HEK293 (cell line): ENCODE measurements at regions not wholly inside any gene's neighbourhood (a gene's known extent, or its start where the extent isn't known, plus 50 kb on each side); places are given as distances from the start of the nearest gene placed in this dataset.

Source experiments
- CTCF ChIA-PET: fragments of 350-600 bp; formaldehyde crosslinking; extraction: SDS; loops from one replicate; lab custom pipeline; 2021; ENCODE audit warnings: antibody characterized with exemption; lab: Yijun Ruan, JAX
- POLR2A ChIA-PET: fragments of 300-600 bp; formaldehyde crosslinking; extraction: SDS; loops from one replicate; lab custom pipeline; 2020; ENCODE audit warnings: antibody characterized with exemption, inconsistent platforms; lab: Yijun Ruan, JAX
- H3K27ac ChIP-seq: fragments of 200-500 bp; sonication (Bioruptor generic); 2 replicates; pipeline ENCODE4 v1.5.1; 2014; ENCODE audit warnings: low read depth, low read length, control low read depth, inconsistent platforms; ENCODE audit errors: extremely low read depth
- H3K36me3 ChIP-seq, 2 experiments: fragments of 200-500 bp in 1 of 2; sonication (Bioruptor generic) in 1 of 2; 1 replicate in 1 of 2; 2 replicates in 1 of 2; pipeline ENCODE4 v1.5.1; 2014 to 2017; ENCODE audit warnings: inconsistent platforms in 2 of 2, low read length in 2 of 2; ENCODE audit not compliant: control insufficient read depth in 2 of 2, insufficient read depth in 1 of 2
- H3K4me1 ChIP-seq: fragments of 200-500 bp; sonication (Bioruptor generic); 2 replicates; pipeline ENCODE4 v1.5.1; 2014; ENCODE audit warnings: mild to moderate bottlenecking, low read length, inconsistent platforms; ENCODE audit not compliant: control insufficient read depth, insufficient read depth
- H3K4me3 ChIP-seq: 2 replicates; pipeline ENCODE4 v1.5.1; 2011; ENCODE audit warnings: low read depth, mild to moderate bottlenecking, control low read depth, low read length, moderate library complexity
- H3K9me3 ChIP-seq: fragments of 200-500 bp; sonication (Bioruptor generic); 2 replicates; pipeline ENCODE4 v1.5.1; 2014; ENCODE audit warnings: low read depth, low read length, inconsistent platforms; ENCODE audit not compliant: control insufficient read depth, insufficient read depth
- BCL11B ChIP-seq: fragments of 450-650 bp; formaldehyde crosslinking; IDR thresholded peaks from 2 replicates; pipeline ENCODE4 v1.5.1; 2016; ENCODE audit warnings: low read depth, missing biosample characterization, missing genetic modification characterization
- GFI1B ChIP-seq: fragments of 450-650 bp; formaldehyde crosslinking; IDR thresholded peaks from 2 replicates; pipeline ENCODE4 v1.5.1; 2016; ENCODE audit warnings: missing biosample characterization, missing genetic modification characterization
- SP7 ChIP-seq: fragments of 450-650 bp; formaldehyde crosslinking; IDR thresholded peaks from 2 replicates; pipeline ENCODE4 v1.5.1; 2016; ENCODE audit warnings: missing biosample characterization, missing genetic modification characterization
- ZBTB21 ChIP-seq: fragments of 450-650 bp; formaldehyde crosslinking; IDR thresholded peaks from 2 replicates; pipeline ENCODE4 v1.5.1; 2017; ENCODE audit warnings: missing biosample characterization, missing genetic modification characterization
- ZBTB8A ChIP-seq: fragments of 450-650 bp; formaldehyde crosslinking; IDR thresholded peaks from 2 replicates; pipeline ENCODE4 v1.5.1; 2016; ENCODE audit warnings: missing biosample characterization, missing genetic modification characterization
- ZNF114 ChIP-seq: fragments of 450-650 bp; formaldehyde crosslinking; IDR thresholded peaks from 2 replicates; pipeline ENCODE4 v1.5.0; 2017; ENCODE audit warnings: missing biosample characterization, missing genetic modification characterization
- ZNF157 ChIP-seq: fragments of 450-650 bp; formaldehyde crosslinking; IDR thresholded peaks from 2 replicates; pipeline ENCODE4 v1.5.1; 2016; ENCODE audit warnings: missing biosample characterization, missing genetic modification characterization
- ZNF274 ChIP-seq, 2 experiments: fragments of 200-500 bp in 1 of 2; fragments of 450-650 bp in 1 of 2; sonication (Bioruptor generic) in 1 of 2; formaldehyde crosslinking in 1 of 2; IDR thresholded peaks; 2 replicates each; pipeline versions ENCODE4 v1.5.1 to v1.6.1; 2014 to 2016; ENCODE audit warnings: borderline replicate concordance in 1 of 2, inconsistent platforms in 1 of 2, low read length in 1 of 2, missing biosample characterization in 1 of 2, missing genetic modification characterization in 1 of 2
- ZNF354C ChIP-seq: fragments of 450-650 bp; formaldehyde crosslinking; IDR thresholded peaks from 2 replicates; pipeline ENCODE4 v1.5.1; 2016; ENCODE audit warnings: missing biosample characterization, missing genetic modification characterization, low read depth, borderline replicate concordance
- ZNF785 ChIP-seq: fragments of 450-650 bp; formaldehyde crosslinking; IDR thresholded peaks from 2 replicates; pipeline ENCODE4 v1.5.1; 2016; ENCODE audit warnings: missing biosample characterization, missing genetic modification characterization
- TF ChIP-seq, protein P1 (sequence below): fragments of 450-650 bp; formaldehyde crosslinking; IDR thresholded peaks from 2 replicates; pipeline ENCODE4 v1.5.1; 2016; ENCODE audit warnings: missing biosample characterization, missing genetic modification characterization

- Histone ChIP-seq H3K9me3 (no peaks in the 10 kb centered on the region), H3K4me3 (no peak overlapping the region), H3K4me1 (peaks cover 2% of the 10 kb centered on the region; the same call in 1 of the 2 replicates), H3K27ac (no peak overlapping the region), H3K36me3 (no peaks in the 10 kb centered on the region)
- CTCF ChIA-PET, result interaction anchor here (0.6 to 1.2 kb wide), 2 partner anchors 41 to 116 kb away, joined by 3 read pairs; no protein-coding TSS in a partner anchor
- POLR2A ChIA-PET, result no interaction called here
- TF ChIP-seq ZNF114 (tag by site-specific recombination) (no peak), SP7 (no peak), ZNF274 (IDR thresholded peaks at IDR 0.05; ENCODE audit: low read length) (no peak), ZNF274 (tag by site-specific recombination; IDR thresholded peaks at IDR 0.05; ENCODE audit: borderline replicate concordance) (no peak), BCL11B (tag by site-specific recombination) (no peak), ZNF354C (tag by site-specific recombination) (no peak), ZBTB21 (tag by site-specific recombination) (no peak), GFI1B (tag by site-specific recombination) (no peak), ZNF785 (no peak)
These were observed 204.1 kb upstream of the SASH1 start for GRCh38 chr6:148138573-148138972.

DNA sequence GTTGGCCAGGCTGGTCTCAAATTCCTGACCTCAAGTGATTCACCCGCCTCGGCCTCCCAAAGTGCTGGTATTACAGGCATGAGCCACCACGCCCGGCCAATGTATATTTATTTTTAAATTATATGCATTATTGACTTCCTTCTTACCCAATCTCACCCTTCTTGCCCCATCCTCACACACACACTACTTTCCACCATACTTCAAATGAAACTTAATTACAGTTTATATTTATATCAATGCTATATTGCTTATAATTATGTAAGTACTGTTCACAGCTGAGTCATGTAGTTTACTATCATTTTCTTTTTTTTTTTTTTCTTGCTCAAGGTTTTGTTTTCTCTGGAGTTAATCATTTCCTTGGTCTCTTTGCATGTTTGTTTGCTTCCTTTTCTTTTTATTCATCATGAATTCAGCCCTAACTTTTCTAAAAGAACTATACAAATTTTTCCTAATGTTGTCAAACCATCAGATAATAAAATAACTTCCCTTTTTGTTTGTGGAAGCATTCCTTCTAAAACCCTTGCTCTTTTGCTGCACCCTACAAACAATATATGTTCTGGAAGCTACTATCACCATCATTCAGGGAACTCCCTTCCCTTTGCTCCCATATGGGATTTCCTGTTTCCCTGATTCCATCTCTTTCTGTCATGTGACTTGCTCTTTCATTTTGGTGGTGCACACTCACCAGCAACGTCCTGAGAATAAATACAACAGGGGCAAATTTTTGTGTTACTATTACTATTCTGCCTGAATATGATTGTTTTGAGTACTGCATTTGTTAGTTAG lies 201.7 kb upstream of the SASH1 start:
- no peaks in the 10 kb centered on the region for H3K36me3 ChIP-seq
- H3K4me1 ChIP-seq, result no peaks in the 10 kb centered on the region
- H3K27ac ChIP-seq, result no peak overlapping the region
- H3K4me3 ChIP-seq, result no peak overlapping the region
- H3K9me3 ChIP-seq, result no peaks in the 10 kb centered on the region
- ChIA-PET POLR2A (no interaction called here), CTCF (interaction anchor here (0.7 kb wide), 1 partner anchor 933 kb away, joined by 3 read pairs; no protein-coding TSS in a partner anchor)
- TF ChIP-seq, protein P1, sequence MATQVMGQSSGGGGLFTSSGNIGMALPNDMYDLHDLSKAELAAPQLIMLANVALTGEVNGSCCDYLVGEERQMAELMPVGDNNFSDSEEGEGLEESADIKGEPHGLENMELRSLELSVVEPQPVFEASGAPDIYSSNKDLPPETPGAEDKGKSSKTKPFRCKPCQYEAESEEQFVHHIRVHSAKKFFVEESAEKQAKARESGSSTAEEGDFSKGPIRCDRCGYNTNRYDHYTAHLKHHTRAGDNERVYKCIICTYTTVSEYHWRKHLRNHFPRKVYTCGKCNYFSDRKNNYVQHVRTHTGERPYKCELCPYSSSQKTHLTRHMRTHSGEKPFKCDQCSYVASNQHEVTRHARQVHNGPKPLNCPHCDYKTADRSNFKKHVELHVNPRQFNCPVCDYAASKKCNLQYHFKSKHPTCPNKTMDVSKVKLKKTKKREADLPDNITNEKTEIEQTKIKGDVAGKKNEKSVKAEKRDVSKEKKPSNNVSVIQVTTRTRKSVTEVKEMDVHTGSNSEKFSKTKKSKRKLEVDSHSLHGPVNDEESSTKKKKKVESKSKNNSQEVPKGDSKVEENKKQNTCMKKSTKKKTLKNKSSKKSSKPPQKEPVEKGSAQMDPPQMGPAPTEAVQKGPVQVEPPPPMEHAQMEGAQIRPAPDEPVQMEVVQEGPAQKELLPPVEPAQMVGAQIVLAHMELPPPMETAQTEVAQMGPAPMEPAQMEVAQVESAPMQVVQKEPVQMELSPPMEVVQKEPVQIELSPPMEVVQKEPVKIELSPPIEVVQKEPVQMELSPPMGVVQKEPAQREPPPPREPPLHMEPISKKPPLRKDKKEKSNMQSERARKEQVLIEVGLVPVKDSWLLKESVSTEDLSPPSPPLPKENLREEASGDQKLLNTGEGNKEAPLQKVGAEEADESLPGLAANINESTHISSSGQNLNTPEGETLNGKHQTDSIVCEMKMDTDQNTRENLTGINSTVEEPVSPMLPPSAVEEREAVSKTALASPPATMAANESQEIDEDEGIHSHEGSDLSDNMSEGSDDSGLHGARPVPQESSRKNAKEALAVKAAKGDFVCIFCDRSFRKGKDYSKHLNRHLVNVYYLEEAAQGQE (tag by site-specific recombination), result no peak
- TF ChIP-seq GFI1B (tag by site-specific recombination), result no peak

DNA sequence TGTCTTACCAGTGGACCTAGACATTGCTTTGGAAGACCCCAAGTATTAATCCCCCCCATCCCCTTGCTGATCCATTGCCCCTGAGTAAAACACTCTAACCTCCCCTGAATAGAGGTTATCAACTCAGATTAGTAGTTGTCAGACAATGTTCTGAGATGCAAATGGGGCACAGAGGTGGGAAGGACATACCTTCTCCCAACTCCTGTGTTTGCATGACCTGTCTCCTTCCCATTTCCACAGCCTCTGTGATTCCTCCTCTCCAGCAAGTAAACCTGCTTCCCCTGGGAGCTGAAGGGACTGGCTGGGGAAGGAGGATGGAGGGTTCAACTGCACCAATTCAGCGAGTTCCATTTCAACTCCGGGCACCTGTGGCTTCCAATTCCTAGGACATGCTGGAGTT lies 199.8 kb upstream of the SASH1 start:
- Histone ChIP-seq H3K4me1 (no peaks in the 10 kb centered on the region), H3K36me3 (no peaks in the 10 kb centered on the region), H3K4me3 (no peak overlapping the region), H3K27ac (no peak overlapping the region), H3K9me3 (no peaks in the 10 kb centered on the region)
- POLR2A ChIA-PET, result no interaction called here
- CTCF ChIA-PET, result interaction anchor here (0.6 to 2.9 kb wide), 8 partner anchors 9 to 312 kb away, joined by 3 to 16 read pairs (median 3); no protein-coding TSS in a partner anchor
- no peak for TF ChIP-seq ZNF157

DNA sequence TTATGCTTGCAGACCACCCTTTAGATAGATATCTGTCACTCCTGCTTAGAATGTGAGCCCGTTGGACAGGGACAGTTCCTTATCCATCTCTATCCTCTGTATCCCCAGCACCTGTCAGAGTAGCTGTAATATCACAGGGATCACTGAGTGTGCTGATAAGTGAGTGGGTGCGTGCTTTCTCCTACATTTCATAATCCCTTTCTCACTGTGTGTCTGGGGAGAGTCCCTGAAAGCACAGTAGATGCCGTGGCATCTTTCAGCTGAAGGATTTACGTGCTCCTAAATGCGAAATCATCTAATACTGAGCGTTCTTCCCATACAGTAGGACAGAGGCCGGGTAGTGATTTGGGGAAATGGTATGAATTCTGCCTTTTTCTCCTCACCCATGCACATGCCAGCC lies 198.9 kb upstream of the SASH1 start:
- no peaks in the 10 kb centered on the region for H3K4me1 ChIP-seq
- no peak overlapping the region for H3K27ac ChIP-seq
- POLR2A ChIA-PET, result no interaction called here
- no peaks in the 10 kb centered on the region for H3K9me3 ChIP-seq
- CTCF ChIA-PET, result interaction anchor here (0.9 to 2.9 kb wide), 7 partner anchors 10 to 637 kb away, joined by 3 to 16 read pairs (median 3); no protein-coding TSS in a partner anchor
- no peaks in the 10 kb centered on the region for H3K36me3 ChIP-seq
- no peak for TF ChIP-seq ZBTB8A (tag by site-specific recombination)
- H3K4me3 ChIP-seq, result no peak overlapping the region
